Osteoblast (primary cell): ENCODE measurements at regions not wholly inside any gene's neighbourhood (a gene's known extent, or its start where the extent isn't known, plus 50 kb on each side); places are given as distances from the start of the nearest gene placed in this dataset.

Experiments used
- DNase-seq: peaks from one replicate; pipeline ENCODE4 v3.0.0; 2011; ENCODE audit warnings: low spot score, mixed read lengths; ENCODE audit not compliant: insufficient read length; ENCODE audit errors: missing footprints
- H2AFZ ChIP-seq: 2 replicates; pipeline ENCODE4 v1.6.0; 2011; ENCODE audit warnings: mild to moderate bottlenecking, low read length
- H3K27ac ChIP-seq: 2 replicates; pipeline ENCODE4 v1.5.1; 2011; ENCODE audit warnings: mild to moderate bottlenecking, low read depth, low read length, moderate library complexity
- H3K27me3 ChIP-seq: 2 replicates; pipeline ENCODE4 v1.6.0; 2012; ENCODE audit warnings: mild to moderate bottlenecking, control low read depth, inconsistent platforms, low read length, moderate library complexity; ENCODE audit not compliant: insufficient read depth
- H3K36me3 ChIP-seq: 2 replicates; pipeline ENCODE4 v1.5.1; 2011; ENCODE audit warnings: mild to moderate bottlenecking, low read length, control low read depth, moderate library complexity; ENCODE audit not compliant: insufficient read depth
- H3K4me1 ChIP-seq: 2 replicates; pipeline ENCODE4 v1.5.1; 2011; ENCODE audit warnings: mild to moderate bottlenecking, low read length, control low read depth, moderate library complexity; ENCODE audit not compliant: insufficient read depth
- H3K4me2 ChIP-seq: 2 replicates; pipeline ENCODE4 v1.6.0; 2011; ENCODE audit warnings: mild to moderate bottlenecking, low read length; ENCODE audit not compliant: insufficient read depth
- H3K4me3 ChIP-seq: fragments of 200-600 bp; sonication (generic); 3 replicates; pipeline ENCODE4 v1.5.1; 2012; ENCODE audit warnings: mild to moderate bottlenecking, low read length, inconsistent platforms; ENCODE audit not compliant: insufficient read depth
- H3K79me2 ChIP-seq: 2 replicates; pipeline ENCODE4 v1.6.0; 2012; ENCODE audit warnings: mild to moderate bottlenecking, low read length, control low read depth, inconsistent platforms; ENCODE audit not compliant: insufficient read depth
- H3K9me3 ChIP-seq: 2 replicates; pipeline ENCODE4 v1.5.1; 2011; ENCODE audit warnings: low read depth, low read length, control low read depth
- H4K20me1 ChIP-seq: 2 replicates; pipeline ENCODE4 v1.6.0; 2012; ENCODE audit warnings: mild to moderate bottlenecking, low read length, control low read depth; ENCODE audit not compliant: insufficient read depth
- TF ChIP-seq, protein P1 (sequence below): IDR thresholded peaks from 2 replicates; pipeline ENCODE4 v1.5.1; 2011; ENCODE audit warnings: mild to moderate bottlenecking, low read depth, low read length, moderate library complexity; ENCODE audit errors: extremely low read depth

DNA sequence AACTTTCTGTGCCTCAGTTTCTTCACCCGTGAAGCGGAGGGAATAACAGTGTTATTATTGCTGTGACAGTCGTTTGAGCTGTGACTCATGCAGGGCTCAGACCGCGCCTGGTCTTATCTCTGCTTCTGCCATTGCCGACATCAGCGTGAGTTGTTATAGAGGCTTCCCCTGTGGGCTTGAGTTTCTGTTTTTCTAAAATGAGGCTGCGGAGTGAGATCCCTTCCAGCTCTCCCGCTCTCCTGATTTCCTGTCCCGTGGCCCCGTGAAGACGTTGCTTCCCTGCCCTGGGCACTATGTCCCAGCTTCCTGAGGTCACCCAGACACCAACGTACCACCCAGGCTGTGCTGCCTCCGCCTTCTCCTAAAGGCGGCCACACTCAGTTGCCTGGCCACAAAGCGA, 278.5 kb downstream of the BMP7 start:
- H3K4me1 ChIP-seq: no peaks in the 10 kb centered on the region
- no peak overlapping the region for H3K4me2 ChIP-seq
- no peak overlapping the region for H3K27ac ChIP-seq
- no peaks in the 10 kb centered on the region for H3K9me3 ChIP-seq
- no peak overlapping the region for H3K4me3 ChIP-seq
- no peak for DNase-seq
- H3K79me2 ChIP-seq: no peaks in the 10 kb centered on the region
- H2AFZ ChIP-seq: no peak overlapping the region
- H3K27me3 ChIP-seq: no peaks in the 10 kb centered on the region
- H3K36me3 ChIP-seq: no peaks in the 10 kb centered on the region
- H4K20me1 ChIP-seq: no peaks in the 10 kb centered on the region
- TF ChIP-seq, protein P1, sequence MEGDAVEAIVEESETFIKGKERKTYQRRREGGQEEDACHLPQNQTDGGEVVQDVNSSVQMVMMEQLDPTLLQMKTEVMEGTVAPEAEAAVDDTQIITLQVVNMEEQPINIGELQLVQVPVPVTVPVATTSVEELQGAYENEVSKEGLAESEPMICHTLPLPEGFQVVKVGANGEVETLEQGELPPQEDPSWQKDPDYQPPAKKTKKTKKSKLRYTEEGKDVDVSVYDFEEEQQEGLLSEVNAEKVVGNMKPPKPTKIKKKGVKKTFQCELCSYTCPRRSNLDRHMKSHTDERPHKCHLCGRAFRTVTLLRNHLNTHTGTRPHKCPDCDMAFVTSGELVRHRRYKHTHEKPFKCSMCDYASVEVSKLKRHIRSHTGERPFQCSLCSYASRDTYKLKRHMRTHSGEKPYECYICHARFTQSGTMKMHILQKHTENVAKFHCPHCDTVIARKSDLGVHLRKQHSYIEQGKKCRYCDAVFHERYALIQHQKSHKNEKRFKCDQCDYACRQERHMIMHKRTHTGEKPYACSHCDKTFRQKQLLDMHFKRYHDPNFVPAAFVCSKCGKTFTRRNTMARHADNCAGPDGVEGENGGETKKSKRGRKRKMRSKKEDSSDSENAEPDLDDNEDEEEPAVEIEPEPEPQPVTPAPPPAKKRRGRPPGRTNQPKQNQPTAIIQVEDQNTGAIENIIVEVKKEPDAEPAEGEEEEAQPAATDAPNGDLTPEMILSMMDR: no peak

DNA sequence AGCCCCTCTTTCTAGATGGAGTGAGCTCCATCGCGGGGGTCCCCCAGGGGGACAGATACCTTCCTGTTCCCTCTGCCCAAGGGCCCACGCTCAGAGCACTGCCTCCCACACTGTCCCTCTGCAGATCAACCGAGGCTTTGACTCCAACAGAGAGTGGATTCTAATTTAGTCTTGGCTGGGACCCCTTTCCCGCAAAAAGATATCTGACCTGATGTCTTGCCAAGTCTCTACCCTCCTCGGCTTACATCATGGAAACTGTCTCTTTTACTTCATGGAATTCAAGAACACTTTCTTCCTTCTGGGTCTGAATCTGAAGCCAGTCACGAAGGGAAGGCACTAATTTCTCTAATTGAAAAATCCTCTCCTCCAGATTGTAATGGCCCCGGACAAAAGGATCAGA, 278.0 kb downstream of the BMP7 start:
- Histone ChIP-seq H3K9me3 (no peaks in the 10 kb centered on the region), H3K27ac (no peak overlapping the region), H3K79me2 (no peaks in the 10 kb centered on the region), H3K36me3 (no peaks in the 10 kb centered on the region), H3K4me2 (no peak overlapping the region), H2AFZ (no peak overlapping the region), H3K4me1 (no peaks in the 10 kb centered on the region), H4K20me1 (no peaks in the 10 kb centered on the region), H3K4me3 (no peak overlapping the region), H3K27me3 (no peaks in the 10 kb centered on the region)
- no peak for DNase-seq
- TF ChIP-seq, protein P1: no peak

DNA sequence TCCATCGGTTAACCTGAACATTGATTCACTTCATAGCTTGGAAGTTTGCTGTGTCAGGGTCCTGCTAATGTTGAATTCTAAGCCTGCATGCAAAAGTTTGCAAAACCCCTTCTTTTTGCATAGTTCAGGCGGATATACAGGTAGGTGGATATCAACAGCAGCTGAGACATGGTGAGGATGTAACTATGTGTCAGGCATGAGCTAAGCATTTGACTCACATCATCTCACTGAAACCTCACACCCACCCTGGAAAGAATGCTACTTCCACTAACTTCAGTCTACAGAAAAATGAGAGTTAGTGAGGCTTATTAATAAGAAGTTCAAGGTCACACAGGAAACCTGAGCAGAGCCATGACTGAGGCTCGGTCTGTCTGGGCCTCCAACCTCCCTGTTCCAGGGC, 276.9 kb downstream of the BMP7 start:
- Histone ChIP-seq H3K27me3 (no peaks in the 10 kb centered on the region), H3K9me3 (no peaks in the 10 kb centered on the region), H4K20me1 (no peaks in the 10 kb centered on the region), H2AFZ (no peak overlapping the region), H3K36me3 (no peaks in the 10 kb centered on the region), H3K4me3 (no peak overlapping the region), H3K79me2 (no peaks in the 10 kb centered on the region), H3K4me2 (no peak overlapping the region), H3K4me1 (no peaks in the 10 kb centered on the region), H3K27ac (no peak overlapping the region)
- TF ChIP-seq, protein P1: no peak
- DNase-seq: no peak

DNA sequence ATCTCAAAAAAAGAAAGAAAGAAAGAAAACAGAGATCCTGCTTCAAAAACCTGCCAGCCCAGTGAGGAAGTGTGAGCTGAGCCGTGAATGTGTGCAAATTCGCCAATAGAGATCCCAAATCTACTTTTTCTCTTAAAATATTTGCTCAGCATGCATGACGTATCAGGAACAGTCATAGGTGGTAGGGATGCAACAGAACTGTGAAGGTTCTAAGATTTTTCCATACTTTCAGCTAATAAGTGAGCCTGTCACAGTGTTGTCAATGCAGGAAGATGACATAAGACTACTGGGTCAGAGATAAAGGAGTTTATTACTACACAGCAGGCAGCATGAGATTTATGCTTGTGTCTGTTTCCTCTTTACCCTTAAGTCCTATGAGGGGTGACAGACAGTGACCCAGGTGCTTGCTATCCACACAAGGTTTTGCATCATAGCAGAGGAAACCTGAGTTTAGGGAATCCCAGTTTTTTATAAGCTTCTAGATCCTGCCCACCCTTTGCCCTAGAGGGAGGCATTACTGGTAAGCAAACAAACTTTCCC, 273.4 kb downstream of the BMP7 start:
- Histone ChIP-seq H4K20me1 (no peaks in the 10 kb centered on the region), H3K4me3 (no peak overlapping the region), H2AFZ (no peak overlapping the region), H3K79me2 (no peaks in the 10 kb centered on the region), H3K4me1 (no peaks in the 10 kb centered on the region), H3K36me3 (no peaks in the 10 kb centered on the region), H3K9me3 (no peaks in the 10 kb centered on the region), H3K27ac (no peak overlapping the region), H3K4me2 (no peak overlapping the region), H3K27me3 (no peaks in the 10 kb centered on the region)
- no peak for DNase-seq
- TF ChIP-seq, protein P1: no peak
